ENCODE measurements at regions not wholly inside any gene's neighbourhood (a gene's known extent, or its start where the extent isn't known, plus 50 kb on each side); places are given as distances from the start of the nearest gene placed in this dataset.

- TF ChIP-seq GATA2 (IDR thresholded peaks at IDR 0.05; ENCODE audit: low read depth, low read length) (no peak), GATA3 (IDR thresholded peaks at IDR 0.05; ENCODE audit: low read depth, low read length) (no peak)
Measured at GRCh38 chr2:58407487-58407886, 166.4 kb upstream of the FANCL start.
